Upper lobe of right lung (tissue), 1 donor: ENCODE measurements at regions not wholly inside any gene's neighbourhood (a gene's known extent, or its start where the extent isn't known, plus 50 kb on each side); places are given as distances from the start of the nearest gene placed in this dataset.

Experiments
- ATAC-seq: fragments of 200-7000 bp; cut with Tn5 transposase; one replicate; pipeline ENCODE4 v1.9.1; 2020; ENCODE audit warnings: mild to moderate bottlenecking, moderate library complexity
- DNase-seq: peaks from one replicate; pipeline ENCODE4 v3.0.0-alpha.2; 2020
- H3K27ac ChIP-seq: fragments of 200-600 bp; one replicate; pipeline ENCODE4 v1.8.0; 2022
- H3K27me3 ChIP-seq: fragments of 200-600 bp; one replicate; pipeline ENCODE4 v1.8.0; 2022; ENCODE audit warnings: mild to moderate bottlenecking
- H3K36me3 ChIP-seq: fragments of 200-600 bp; one replicate; pipeline ENCODE4 v1.8.0; 2022
- H3K4me1 ChIP-seq: fragments of 200-600 bp; one replicate; pipeline ENCODE4 v1.8.0; 2022
- H3K4me3 ChIP-seq: fragments of 200-600 bp; one replicate; pipeline ENCODE4 v1.8.0; 2022; ENCODE audit warnings: mild to moderate bottlenecking
- H3K9me3 ChIP-seq: fragments of 200-600 bp; one replicate; pipeline ENCODE4 v1.8.0; 2022
- intact Hi-C: fragments of 100-400 bp; cut with DNase I; formaldehyde crosslinking; loops from one replicate; pipeline ENCODE4 v1.11.0; 2022
- TF ChIP-seq, protein P1 (sequence below): fragments of 200-600 bp; IDR thresholded peaks from one replicate; pipeline ENCODE4 v1.8.0; 2022; ENCODE audit warnings: antibody characterized with exemption
- donor health status: DM: no; HTN: yes; CAD: no; lungs with severe emphysema.

GRCh38 chr5:10059980-10060379, 189.7 kb downstream of the ATPSCKMT start:
- no peak for ATAC-seq

DNA sequence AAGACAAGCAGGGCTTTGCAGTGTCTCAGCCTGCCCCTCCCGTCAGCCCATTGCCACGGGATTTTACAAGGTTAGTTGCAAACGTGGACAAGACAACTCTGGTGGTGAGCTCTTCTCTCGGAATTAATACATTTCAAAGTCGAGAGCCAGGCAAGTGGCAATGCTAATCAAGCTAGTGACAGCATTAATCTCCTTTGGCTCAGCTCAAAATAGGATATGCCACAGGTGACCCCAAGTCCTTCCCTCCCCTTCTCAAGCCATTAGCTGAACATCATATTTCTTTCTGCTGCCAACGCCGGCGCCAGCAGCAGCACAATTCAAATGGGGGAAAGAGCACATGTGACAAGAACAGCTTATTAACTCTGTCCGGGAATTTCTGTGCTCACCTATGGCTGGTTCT, 190.1 kb downstream of the ATPSCKMT start:
- H3K4me3 ChIP-seq, result no peak overlapping the region
- TF ChIP-seq, protein P1, sequence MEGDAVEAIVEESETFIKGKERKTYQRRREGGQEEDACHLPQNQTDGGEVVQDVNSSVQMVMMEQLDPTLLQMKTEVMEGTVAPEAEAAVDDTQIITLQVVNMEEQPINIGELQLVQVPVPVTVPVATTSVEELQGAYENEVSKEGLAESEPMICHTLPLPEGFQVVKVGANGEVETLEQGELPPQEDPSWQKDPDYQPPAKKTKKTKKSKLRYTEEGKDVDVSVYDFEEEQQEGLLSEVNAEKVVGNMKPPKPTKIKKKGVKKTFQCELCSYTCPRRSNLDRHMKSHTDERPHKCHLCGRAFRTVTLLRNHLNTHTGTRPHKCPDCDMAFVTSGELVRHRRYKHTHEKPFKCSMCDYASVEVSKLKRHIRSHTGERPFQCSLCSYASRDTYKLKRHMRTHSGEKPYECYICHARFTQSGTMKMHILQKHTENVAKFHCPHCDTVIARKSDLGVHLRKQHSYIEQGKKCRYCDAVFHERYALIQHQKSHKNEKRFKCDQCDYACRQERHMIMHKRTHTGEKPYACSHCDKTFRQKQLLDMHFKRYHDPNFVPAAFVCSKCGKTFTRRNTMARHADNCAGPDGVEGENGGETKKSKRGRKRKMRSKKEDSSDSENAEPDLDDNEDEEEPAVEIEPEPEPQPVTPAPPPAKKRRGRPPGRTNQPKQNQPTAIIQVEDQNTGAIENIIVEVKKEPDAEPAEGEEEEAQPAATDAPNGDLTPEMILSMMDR, result no peak
- intact Hi-C loops, result no loop called here
- H3K27ac ChIP-seq, result no peak overlapping the region
- DNase-seq (no peak), ATAC-seq (no peak)
- H3K36me3 ChIP-seq, result no peaks in the 10 kb centered on the region
- H3K27me3 ChIP-seq, result no peaks in the 10 kb centered on the region
- no peaks in the 10 kb centered on the region for H3K4me1 ChIP-seq
- H3K9me3 ChIP-seq, result no peaks in the 10 kb centered on the region

More at GRCh38 chr5:10059980-10060379, 189.7 kb downstream of the ATPSCKMT start:
- Histone ChIP-seq H3K27me3 (no peaks in the 10 kb centered on the region), H3K4me1 (no peaks in the 10 kb centered on the region), H3K27ac (no peak overlapping the region), H3K36me3 (no peaks in the 10 kb centered on the region), H3K9me3 (no peaks in the 10 kb centered on the region), H3K4me3 (no peak overlapping the region)
- intact Hi-C loops, result no loop called here
- no peak for DNase-seq
- TF ChIP-seq, protein P1, result no peak

GRCh38 chr5:10057356-10057755, 192.3 kb downstream of the ATPSCKMT start:
- H3K27ac ChIP-seq, result no peak overlapping the region
- no peaks in the 10 kb centered on the region for H3K36me3 ChIP-seq
- H3K9me3 ChIP-seq, result no peaks in the 10 kb centered on the region
- intact Hi-C loops, result no loop called here
- no peak for DNase-seq
- no peaks in the 10 kb centered on the region for H3K4me1 ChIP-seq
- H3K4me3 ChIP-seq, result no peak overlapping the region
- ATAC-seq, result no peak
- no peaks in the 10 kb centered on the region for H3K27me3 ChIP-seq
- TF ChIP-seq, protein P1, result no peak

- Histone ChIP-seq H3K27ac (no peak overlapping the region), H3K36me3 (no peaks in the 10 kb centered on the region), H3K4me1 (no peaks in the 10 kb centered on the region), H3K4me3 (no peak overlapping the region), H3K9me3 (no peaks in the 10 kb centered on the region), H3K27me3 (no peaks in the 10 kb centered on the region)
- ATAC-seq (no peak), DNase-seq (no peak)
- TF ChIP-seq, protein P1, result no peak
- intact Hi-C loops, result no loop called here
Measured at GRCh38 chr5:10056228-10056760, 193.4 kb downstream of the ATPSCKMT start.

GRCh38 chr5:10049858-10050455, 199.7 kb downstream of the ATPSCKMT start:
- no peaks in the 10 kb centered on the region for H3K27me3 ChIP-seq

More at GRCh38 chr5:10049858-10050455, 199.7 kb downstream of the ATPSCKMT start:
- no peak for ATAC-seq
- Histone ChIP-seq H3K4me3 (no peak overlapping the region), H3K4me1 (no peaks in the 10 kb centered on the region), H3K36me3 (no peaks in the 10 kb centered on the region), H3K27ac (no peak overlapping the region), H3K9me3 (no peaks in the 10 kb centered on the region)
- no peak for DNase-seq
- TF ChIP-seq, protein P1, result no peak
- intact Hi-C loops, result no loop called here
